MCF 10A (cell line): ENCODE measurements at regions not wholly inside any gene's neighbourhood (a gene's known extent, or its start where the extent isn't known, plus 50 kb on each side); places are given as distances from the start of the nearest gene placed in this dataset.

Experiments used
- BruUV-seq: library from RNA; stranded (reverse); fragments of 400-500 nt; replicated peaks from 2 replicates; lab custom pipeline; 2021; lab: Mats Ljungman, UMichigan
- CTCF ChIA-PET: fragments of 300-600 bp; sonication (Branson Sonifier 250); formaldehyde crosslinking; extraction: SDS; loops from one replicate; lab custom pipeline; 2021; ENCODE audit warnings: antibody characterized with exemption, inconsistent platforms; lab: Yijun Ruan, JAX
- POLR2A ChIA-PET: fragments of 300-600, 350-650 bp; sonication (Branson Sonifier 250); formaldehyde crosslinking; extraction: SDS; loops from one replicate; lab custom pipeline; 2020; ENCODE audit warnings: antibody characterized with exemption, inconsistent platforms; lab: Yijun Ruan, JAX
- DNase-seq: peaks from one replicate; pipeline ENCODE4 v3.0.0-alpha.2; 2018; ENCODE audit not compliant: unreplicated experiment
- H3K27ac Mint-ChIP-seq: one replicate; pipeline ENCODE4 v1.8.0; 2022; ENCODE audit warnings: mild to moderate bottlenecking, low read depth, mixed read lengths; ENCODE audit not compliant: unreplicated experiment
- H3K27me3 Mint-ChIP-seq: one replicate; pipeline ENCODE4 v1.8.0; 2022; ENCODE audit warnings: mixed read lengths; ENCODE audit not compliant: insufficient read depth, unreplicated experiment
- H3K36me3 Mint-ChIP-seq: one replicate; pipeline ENCODE4 v1.8.0; 2022; ENCODE audit warnings: mild to moderate bottlenecking, moderate library complexity, mixed read lengths; ENCODE audit not compliant: insufficient read depth, unreplicated experiment
- H3K4me1 Mint-ChIP-seq: one replicate; pipeline ENCODE4 v1.8.0; 2022; ENCODE audit warnings: mixed read lengths; ENCODE audit not compliant: insufficient read depth, unreplicated experiment
- H3K4me3 Mint-ChIP-seq: one replicate; pipeline ENCODE4 v1.8.0; 2022; ENCODE audit warnings: mild to moderate bottlenecking, moderate library complexity, mixed read lengths; ENCODE audit not compliant: unreplicated experiment
- H3K9me3 Mint-ChIP-seq: one replicate; pipeline ENCODE4 v1.8.0; 2022; ENCODE audit warnings: mixed read lengths; ENCODE audit not compliant: unreplicated experiment
- intact Hi-C: fragments of 100-400 bp; cut with micrococcal nuclease; formaldehyde crosslinking; loops from 2 replicates; pipeline ENCODE4 v1.14.1; 2022
- TF ChIP-seq, protein P1 (sequence below): fragments of 200-600 bp; IDR thresholded peaks from one replicate; pipeline ENCODE4 v1.8.0; 2022; ENCODE audit warnings: antibody characterized with exemption, mild to moderate bottlenecking; ENCODE audit not compliant: unreplicated experiment

DNA sequence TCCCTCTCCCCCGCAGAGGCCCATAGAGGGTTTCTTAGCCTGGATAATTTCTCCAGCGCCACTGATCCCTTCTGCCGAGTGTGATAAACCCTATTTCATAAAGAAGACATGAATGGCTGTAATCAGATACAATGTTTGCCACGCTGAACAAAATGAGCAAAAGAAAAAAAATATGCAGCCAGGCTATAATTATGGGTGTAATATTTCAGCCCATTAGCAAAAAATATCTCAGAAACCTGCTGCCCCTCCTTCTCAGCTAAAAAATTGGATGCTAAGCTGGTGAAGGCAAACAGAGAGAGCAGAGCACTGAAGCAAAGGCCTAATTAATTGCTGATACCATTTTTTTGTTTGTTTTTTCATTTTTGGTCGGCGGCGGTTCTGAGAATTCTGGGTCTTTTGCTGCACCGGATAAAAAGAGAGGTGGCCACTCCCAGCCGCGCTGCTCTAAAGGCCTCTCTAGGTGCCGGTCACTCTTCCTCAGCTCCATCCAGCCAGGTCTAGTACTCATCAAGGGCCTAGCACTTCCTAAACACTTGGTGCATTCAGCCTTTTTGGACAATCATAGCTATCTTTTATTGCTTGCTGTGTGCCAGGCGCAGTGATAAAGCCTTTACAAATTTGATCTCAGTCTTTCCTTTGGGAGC, 128.7 kb upstream of the TLE3 start:
- ChIA-PET CTCF (no interaction called here), POLR2A (interaction anchor here (0.6 to 0.9 kb wide), 2 partner anchors 12 to 13 kb away, joined by 3 to 4 read pairs; no protein-coding TSS in a partner anchor)
- no peak overlapping the region for H3K4me3 Mint-ChIP-seq

DNA sequence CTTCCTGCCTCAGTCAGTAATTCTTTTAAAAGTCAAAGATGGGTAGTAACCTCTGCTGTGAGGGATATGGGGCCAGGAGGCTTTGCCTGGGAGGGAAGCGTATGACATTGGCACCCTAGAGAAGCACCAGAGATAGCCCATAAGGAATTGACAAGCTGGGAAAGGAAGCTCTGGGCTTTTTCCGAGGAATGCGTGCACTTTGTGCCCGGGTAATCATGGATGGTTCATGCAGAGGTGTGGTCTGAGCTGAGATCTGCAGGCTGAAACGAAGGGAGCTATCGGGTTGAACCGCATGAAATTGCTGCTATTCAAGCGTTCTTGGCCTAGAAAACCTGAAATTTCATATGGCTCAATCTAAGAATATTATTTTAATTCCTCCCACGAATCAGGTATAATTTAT, 127.7 kb upstream of the TLE3 start:
- TF ChIP-seq, protein P1, sequence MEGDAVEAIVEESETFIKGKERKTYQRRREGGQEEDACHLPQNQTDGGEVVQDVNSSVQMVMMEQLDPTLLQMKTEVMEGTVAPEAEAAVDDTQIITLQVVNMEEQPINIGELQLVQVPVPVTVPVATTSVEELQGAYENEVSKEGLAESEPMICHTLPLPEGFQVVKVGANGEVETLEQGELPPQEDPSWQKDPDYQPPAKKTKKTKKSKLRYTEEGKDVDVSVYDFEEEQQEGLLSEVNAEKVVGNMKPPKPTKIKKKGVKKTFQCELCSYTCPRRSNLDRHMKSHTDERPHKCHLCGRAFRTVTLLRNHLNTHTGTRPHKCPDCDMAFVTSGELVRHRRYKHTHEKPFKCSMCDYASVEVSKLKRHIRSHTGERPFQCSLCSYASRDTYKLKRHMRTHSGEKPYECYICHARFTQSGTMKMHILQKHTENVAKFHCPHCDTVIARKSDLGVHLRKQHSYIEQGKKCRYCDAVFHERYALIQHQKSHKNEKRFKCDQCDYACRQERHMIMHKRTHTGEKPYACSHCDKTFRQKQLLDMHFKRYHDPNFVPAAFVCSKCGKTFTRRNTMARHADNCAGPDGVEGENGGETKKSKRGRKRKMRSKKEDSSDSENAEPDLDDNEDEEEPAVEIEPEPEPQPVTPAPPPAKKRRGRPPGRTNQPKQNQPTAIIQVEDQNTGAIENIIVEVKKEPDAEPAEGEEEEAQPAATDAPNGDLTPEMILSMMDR: no peak
- no peaks in the 10 kb centered on the region for H3K36me3 Mint-ChIP-seq
- H3K27ac Mint-ChIP-seq: no peak overlapping the region
- DNase-seq: no peak
- CTCF ChIA-PET: no interaction called here
- intact Hi-C loops: no loop called here
- peaks cover 13% of the 10 kb centered on the region for H3K9me3 Mint-ChIP-seq
- no peak overlapping the region for H3K4me3 Mint-ChIP-seq
- no peaks in the 10 kb centered on the region for H3K27me3 Mint-ChIP-seq
- no peaks in the 10 kb centered on the region for H3K4me1 Mint-ChIP-seq
- POLR2A ChIA-PET: interaction anchor here (0.8 kb wide), 1 partner anchor 9 kb away, joined by 3 read pairs; no protein-coding TSS in a partner anchor
- no TSS peak for BruUV-seq

More for the DNA sequence above, 128.7 kb upstream of the TLE3 start:
- Mint-ChIP-seq H3K36me3 (no peaks in the 10 kb centered on the region), H3K27ac (no peak overlapping the region), H3K27me3 (no peaks in the 10 kb centered on the region), H3K4me1 (no peaks in the 10 kb centered on the region), H3K9me3 (peaks cover 15% of the 10 kb centered on the region)
- TF ChIP-seq, protein P1: no peak
- no TSS peak for BruUV-seq
- no peak for DNase-seq
- intact Hi-C loops: no loop called here

DNA sequence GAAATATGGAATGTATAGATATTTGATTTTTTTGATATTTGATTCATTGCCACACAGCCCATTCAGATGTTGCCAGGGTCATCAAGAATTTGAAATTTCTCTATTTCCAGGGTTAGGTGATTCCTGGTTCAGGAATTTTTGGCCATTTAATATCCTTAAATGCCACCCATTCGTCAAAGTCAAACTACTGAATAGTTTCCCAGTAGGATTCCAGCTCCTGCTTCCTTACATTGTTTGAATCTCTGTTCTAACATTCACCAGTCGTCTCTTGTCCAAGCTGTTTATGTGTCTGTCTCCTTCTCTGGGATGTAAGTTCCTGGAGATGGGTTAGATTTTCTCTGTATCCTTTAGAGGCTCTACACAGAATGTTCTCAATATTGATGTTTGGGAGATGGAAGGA, 124.9 kb upstream of the TLE3 start:
- H3K36me3 Mint-ChIP-seq: no peaks in the 10 kb centered on the region

DNA sequence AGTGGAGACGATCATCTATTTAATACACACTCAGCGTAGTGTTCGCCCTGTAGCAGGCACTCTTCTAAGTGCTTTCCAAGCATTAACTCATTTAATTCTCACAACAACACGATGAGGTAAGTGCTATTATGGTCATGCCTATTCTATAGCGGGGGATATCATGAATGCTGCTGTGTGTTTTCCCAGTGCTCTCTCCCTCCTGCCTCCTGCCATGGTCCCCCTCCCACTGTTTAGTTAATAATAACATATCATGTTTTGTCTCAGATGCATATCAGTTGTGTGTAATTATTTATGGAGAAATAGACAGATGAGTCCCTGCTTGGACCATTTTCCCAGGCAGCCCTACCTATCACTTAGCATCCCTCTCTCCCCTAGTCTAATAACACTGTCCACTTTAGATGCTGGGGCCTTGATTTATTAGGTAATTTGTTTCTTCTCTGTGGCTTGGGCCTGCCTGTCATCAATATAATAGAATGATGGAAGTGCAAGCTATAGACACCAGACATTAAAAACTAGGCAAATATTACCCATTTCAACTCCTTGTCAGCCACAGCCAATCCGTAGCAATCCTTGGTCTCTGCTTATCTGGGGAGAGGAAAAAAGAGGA, 122.9 kb upstream of the TLE3 start:
- CTCF ChIA-PET: no interaction called here
- Mint-ChIP-seq H3K9me3 (no peaks in the 10 kb centered on the region), H3K4me3 (no peak overlapping the region), H3K27ac (no peak overlapping the region), H3K36me3 (no peaks in the 10 kb centered on the region), H3K4me1 (no peaks in the 10 kb centered on the region), H3K27me3 (no peaks in the 10 kb centered on the region)
- TF ChIP-seq, protein P1: no peak
- intact Hi-C loops: no loop called here
- POLR2A ChIA-PET: interaction anchor here (1.4 kb wide), 1 partner anchor 25 kb away, joined by 3 read pairs; no protein-coding TSS in a partner anchor
- no TSS peak for BruUV-seq
- DNase-seq: no peak

More for the DNA sequence above, 124.9 kb upstream of the TLE3 start:
- no peaks in the 10 kb centered on the region for H3K4me1 Mint-ChIP-seq
- POLR2A ChIA-PET: no interaction called here
- H3K27ac Mint-ChIP-seq: no peak overlapping the region
- TF ChIP-seq, protein P1: no peak
- CTCF ChIA-PET: no interaction called here
- intact Hi-C loops: no loop called here
- H3K9me3 Mint-ChIP-seq: no peaks in the 10 kb centered on the region
- no TSS peak for BruUV-seq
- no peaks in the 10 kb centered on the region for H3K27me3 Mint-ChIP-seq
- no peak overlapping the region for H3K4me3 Mint-ChIP-seq
- no peak for DNase-seq
